GM18873 (cell line): ENCODE measurements at regions not wholly inside any gene's neighbourhood (a gene's known extent, or its start where the extent isn't known, plus 50 kb on each side); places are given as distances from the start of the nearest gene placed in this dataset.

Experiments
- ATAC-seq: cut with Tn5 transposase; IDR thresholded peaks from one replicate; pipeline ENCODE4 v1.9.1; 2021; ENCODE audit warnings: mild to moderate bottlenecking, moderate library complexity, moderate number of reproducible peaks; ENCODE audit not compliant: unreplicated experiment, low FRiP score

DNA sequence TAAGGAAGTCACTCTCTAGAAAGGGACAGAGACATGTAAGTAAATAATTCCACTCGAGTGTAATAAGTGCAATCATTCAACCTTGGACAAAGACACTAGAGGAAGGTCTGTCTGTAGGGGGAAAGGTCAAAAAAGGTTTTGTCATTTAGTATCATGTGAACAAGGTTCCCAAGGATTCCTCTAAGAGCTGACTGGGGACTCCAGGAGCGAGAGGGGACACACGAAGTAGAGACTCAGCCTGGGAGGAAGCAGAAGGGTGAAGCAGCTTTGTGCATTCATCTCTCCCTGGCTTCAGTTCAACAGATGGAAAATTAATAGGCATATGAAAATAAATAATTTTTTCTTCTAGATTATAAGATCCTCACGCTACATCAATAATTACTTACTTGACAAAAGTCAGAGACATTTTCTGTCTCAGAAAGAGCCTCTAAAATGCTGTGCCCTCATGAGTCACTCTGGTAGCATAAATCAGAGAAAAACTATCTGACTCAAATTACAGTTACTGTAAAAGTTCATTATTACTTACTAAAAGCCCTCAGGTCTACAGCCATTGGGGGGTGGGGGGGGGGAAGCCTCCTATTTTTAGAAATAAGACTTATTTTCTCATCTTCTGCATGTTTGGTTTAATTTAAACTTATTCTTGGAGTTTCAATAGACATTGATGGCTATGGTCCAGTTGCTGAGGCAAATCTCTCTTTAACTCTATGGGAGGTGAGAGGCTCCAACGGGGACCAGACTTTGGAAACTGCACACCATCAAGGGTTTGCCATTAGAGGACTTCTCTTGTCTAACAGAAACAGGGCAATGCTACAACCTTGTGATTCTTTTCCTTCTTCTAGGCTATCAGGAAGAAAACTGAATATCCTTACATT is 275.1 kb upstream of the KLF14 start:
- ATAC-seq, result no peak

- no peak for ATAC-seq
Measured at GRCh38 chr7:131010029-131010716, 276.2 kb upstream of the KLF14 start.

DNA sequence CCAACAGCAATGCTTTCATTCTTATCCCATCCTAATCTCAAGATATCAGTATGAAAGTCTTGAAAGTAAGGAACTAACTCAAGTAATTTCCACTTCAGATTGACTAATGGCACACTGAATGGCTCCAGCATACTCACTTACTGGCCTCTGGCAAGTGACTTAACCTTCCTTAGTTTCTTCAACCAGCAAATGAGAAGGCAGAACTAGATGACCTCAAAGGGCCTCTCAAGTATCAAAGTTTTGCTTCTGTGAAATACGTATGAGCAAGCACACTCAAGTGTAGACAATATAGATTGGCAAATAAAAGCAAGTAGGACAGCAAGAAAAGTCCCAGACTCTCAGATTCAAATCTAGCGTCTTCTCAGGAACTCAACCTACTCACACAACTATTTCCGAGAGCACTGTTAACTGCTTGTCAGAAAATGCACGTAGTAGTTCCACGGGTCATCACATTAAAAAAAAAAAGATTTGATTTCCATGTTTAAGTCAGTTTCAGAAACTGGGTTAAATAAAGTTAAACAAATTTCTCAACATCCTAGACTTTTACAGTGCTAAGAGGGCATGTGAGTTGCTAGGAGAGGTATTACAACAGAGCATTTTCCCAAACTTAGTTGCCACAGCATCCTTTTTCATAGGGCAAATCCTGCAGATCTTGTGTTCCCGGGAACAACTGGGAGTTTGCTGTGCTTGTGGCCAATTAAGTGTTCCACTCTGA is 276.9 kb upstream of the KLF14 start:
- ATAC-seq, result no peak

- ATAC-seq, result no peak
Measured at GRCh38 chr7:131011432-131011742, 277.4 kb upstream of the KLF14 start.

DNA sequence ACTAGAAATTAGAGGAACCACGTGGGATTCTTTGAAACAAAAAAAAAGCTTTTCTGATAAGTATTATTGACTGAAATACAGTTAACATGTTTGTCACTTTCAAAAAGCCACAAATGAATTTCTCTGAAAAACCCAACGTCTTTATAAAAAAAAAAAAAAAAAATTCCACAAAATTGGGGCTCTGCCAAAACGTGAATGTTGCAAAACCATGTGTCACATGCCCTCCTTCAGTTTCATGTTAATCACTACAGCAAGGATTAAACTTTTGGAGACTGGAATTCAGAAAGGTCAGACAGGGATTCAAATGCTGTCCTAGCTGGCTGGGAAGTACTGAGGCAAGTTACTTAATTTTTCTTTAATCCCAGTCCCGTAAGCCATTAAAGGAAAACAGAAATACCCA is 278.0 kb upstream of the KLF14 start:
- no peak for ATAC-seq

GRCh38 chr7:131012477-131013031 is 278.5 kb upstream of the KLF14 start:
- no peak for ATAC-seq

DNA sequence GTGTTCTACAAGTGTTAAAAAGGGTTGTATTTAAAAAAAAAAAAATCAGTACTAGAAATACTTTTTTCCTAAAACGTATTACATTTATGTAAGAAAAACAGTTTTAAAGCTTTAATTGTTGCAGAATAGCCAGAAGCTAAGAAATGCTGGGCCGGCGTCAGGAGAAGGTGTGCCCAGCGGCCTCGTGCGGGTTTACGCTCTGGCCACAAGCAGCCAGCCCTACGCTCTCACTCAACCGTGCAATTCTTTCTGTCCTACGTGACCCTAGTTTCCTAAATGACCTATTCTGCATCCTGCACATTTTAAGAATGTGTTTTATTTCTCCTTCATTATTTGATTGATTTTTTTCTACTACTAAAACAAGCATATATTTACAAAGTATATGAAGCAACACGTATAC is 279.7 kb upstream of the KLF14 start:
- ATAC-seq, result no peak

GRCh38 chr7:131014906-131015656 is 281.1 kb upstream of the KLF14 start:
- ATAC-seq, result no peak

- ATAC-seq, result no peak
Measured at GRCh38 chr7:131015657-131015958, 281.6 kb upstream of the KLF14 start.

DNA sequence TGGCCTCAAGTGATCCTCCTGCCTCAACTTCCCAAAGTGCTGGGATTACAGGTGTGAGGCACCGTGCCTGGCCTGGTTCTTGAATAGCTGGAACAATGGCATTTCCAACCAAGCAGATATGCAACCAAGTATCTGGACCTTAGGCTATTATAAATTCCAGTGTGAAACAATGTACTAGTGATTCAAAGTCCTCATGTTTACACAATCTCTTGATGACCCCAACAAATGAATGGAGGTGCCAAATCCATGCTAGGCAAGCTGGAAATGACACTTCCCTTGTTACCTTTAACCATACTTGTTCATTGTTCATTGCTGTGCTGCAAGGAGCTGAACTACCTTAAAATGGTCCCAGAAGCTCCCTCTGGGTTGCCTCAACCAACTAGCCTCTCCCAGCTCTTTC is 282.2 kb upstream of the KLF14 start:
- no peak for ATAC-seq

DNA sequence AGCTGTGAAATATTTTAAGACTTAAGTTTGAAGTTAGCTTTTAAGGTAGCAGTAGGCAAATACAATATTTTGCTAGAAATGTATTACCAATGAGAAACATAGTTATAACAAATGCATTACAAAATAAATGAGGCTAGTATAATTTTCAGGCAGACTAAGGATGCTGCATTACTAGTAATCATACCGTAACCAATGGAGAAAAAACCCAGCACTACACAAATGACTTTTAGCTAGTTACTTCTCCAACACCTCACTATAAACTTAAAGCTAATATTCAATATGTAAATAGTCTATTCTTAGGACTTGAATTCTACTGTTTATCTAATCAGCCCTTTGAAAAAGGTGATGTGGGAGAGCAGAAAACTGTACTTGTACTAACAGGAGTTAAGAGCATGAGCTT is 285.3 kb upstream of the KLF14 start:
- ATAC-seq, result no peak

DNA sequence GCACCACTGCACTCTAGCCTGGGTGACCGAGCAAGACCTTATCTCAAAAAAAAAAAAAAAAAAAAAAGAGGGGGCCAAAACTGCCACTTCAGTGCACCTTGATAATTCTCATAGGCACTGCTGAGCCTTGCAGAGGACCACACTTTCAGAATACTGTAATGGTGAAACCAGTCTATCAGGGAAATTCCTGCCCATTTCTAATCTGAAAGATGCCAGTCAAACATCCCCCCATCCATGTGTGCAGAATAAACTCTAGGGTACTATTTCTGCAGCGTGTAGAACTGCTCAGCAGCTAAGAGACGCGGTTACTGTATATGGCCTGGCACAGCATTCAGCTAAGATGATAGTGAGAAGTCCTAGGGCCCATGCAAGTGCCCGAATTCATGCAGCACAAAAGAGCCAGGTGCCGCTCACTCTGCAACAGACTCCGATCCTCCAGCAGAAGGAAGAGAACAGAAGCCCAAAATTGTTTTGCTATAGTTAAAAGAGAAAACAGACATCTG is 286.8 kb upstream of the KLF14 start:
- peak; percentile 55 for ATAC-seq

DNA sequence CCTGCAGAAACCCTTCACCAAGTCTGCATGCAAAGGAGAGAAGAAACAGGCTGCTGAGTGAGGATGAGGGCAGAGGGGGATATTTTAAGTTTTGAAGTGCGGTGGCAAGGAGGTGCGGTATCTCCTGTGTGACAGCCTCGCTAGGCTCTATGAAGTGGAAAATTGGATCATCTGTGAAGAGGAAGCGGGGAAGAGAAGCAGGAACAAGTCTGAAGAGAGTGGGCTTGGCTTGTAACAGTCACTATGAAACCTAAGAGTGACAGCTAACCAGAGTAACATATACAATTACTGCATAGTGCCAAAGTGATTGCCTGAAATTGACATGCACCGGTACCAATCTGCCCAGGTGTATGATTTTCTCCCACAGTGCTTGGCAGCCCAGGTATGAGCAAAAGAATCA is 287.5 kb upstream of the KLF14 start:
- ATAC-seq, result no peak

GRCh38 chr7:131021902-131022301 is 287.9 kb upstream of the KLF14 start:
- ATAC-seq, result no peak

- no peak for ATAC-seq
Measured at GRCh38 chr7:131026297-131027000, 292.4 kb upstream of the KLF14 start.

- no peak for ATAC-seq
Measured at GRCh38 chr7:131027287-131027773, 293.3 kb upstream of the KLF14 start.

- no peak for ATAC-seq
Measured at GRCh38 chr7:131028295-131028694, 294.3 kb upstream of the KLF14 start.

DNA sequence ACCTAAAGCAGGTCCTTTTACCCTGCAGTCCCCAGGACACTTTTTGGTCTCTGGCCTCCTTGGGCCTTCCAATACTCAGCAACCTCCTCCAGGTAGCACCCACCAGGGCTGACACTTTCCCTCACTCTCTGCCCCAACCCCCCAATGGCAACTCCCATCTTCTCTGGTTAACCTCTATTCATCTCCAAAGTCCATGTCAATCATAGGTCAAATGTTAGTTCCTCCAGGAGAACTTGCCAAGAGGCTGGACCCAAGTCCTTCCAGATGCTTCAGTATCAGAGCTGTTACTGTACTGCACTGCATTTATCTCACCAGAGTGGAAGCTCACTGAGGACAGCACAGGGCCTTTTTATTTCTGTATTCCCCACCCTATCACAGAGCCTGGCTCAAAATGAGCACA is 295.0 kb upstream of the KLF14 start:
- ATAC-seq, result no peak

DNA sequence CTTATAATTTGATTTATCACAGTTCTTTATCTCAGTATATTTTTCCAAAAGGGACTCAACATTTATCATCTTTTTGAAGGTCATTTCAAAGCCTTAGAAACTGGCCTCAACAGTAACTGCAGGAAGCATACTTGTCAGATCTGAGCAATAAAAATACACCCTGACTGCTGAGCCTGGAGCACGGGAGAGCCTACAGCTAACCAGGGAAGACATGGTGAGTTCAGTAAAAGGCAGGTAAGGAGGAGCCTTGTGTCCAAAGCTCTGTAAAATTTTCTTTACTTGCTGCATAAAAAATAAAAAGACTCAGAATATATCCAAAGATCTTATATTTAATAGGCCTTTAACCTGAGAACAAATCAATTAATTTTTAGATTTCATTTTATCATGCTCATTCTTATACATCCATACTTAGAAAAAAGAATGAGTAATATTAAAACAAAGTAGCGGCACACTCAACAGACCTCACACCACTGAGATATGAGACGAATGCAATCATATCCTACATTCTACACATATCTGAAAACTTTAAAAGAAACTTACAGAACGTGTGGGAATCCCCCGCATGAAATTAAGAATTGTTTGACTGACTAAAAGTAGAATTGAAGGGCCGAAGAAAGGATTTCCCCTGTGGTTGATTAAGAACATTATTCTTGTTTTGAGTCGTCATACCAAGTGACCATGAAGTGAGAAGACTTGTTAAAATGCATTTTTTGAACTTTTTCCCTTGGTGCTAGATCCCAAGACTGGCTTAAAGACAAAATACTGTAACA is 296.4 kb upstream of the MKLN1 start:
- peak; percentile 61 for ATAC-seq
